Dedifferentiated amniotic fluid mesenchymal stem cell (primary cell): ENCODE measurements at regions not wholly inside any gene's neighbourhood (a gene's known extent, or its start where the extent isn't known, plus 50 kb on each side); places are given as distances from the start of the nearest gene placed in this dataset.
"Not testable (repeated sequence)": the region's sequence is repeated elsewhere in the genome, so short reads cannot be mapped to it uniquely, and the experiment has no call there.

Experiments used
- DNase-seq: peaks from one replicate; pipeline ENCODE4 v3.0.0-alpha.2; 2016; ENCODE audit errors: extremely low spot score

GRCh38 chr10:50999163-50999562, 75.1 kb upstream of the PRKG1 start:
- DNase-seq = no peak

DNA sequence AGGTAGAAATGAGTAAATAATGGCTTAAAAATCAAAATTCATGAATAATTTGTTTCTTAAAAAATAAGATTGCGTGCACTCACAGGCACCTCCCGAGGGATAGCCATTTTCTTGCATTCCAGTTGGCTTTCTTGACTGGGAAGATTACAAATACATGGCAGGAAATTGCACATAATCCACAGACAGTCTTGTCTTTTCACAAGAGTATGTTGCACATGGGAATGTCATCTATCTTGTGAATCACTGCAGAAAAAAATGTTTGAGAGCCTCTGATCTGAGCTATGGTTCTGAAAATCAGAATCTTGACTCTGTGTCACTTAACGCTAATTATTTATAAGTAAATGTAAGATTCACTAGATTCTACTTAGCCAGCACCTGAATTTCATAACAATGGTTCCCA, 74.1 kb upstream of the PRKG1 start:
- DNase-seq = peak; percentile 54

- no peak for DNase-seq
Measured at GRCh38 chr10:51000976-51001375, 73.3 kb upstream of the PRKG1 start.

GRCh38 chr10:51001587-51001986, 72.7 kb upstream of the PRKG1 start:
- DNase-seq = no peak

DNA sequence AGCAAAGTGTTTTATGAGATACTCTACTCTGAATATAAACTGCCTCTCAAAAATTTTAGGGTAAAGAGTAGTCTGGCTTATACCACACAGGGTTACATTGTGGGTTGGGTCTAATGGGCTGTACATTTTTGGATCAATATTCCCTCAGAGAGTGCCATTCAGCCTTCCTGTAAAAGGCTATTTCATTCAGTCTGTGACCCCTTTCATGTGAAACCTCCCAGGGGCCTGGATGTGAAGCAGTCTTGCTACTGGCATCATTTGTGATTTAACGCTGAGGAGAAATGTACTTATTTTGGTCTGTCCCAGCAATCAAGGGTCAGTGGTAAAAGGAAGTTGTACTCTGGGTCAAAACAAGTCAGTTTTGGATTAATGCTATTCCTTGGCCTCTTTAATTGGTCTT, 71.8 kb upstream of the PRKG1 start:
- no peak for DNase-seq

GRCh38 chr10:51004776-51005175, 69.5 kb upstream of the PRKG1 start:
- DNase-seq = no peak

GRCh38 chr10:51005551-51005950, 68.7 kb upstream of the PRKG1 start:
- no peak for DNase-seq

DNA sequence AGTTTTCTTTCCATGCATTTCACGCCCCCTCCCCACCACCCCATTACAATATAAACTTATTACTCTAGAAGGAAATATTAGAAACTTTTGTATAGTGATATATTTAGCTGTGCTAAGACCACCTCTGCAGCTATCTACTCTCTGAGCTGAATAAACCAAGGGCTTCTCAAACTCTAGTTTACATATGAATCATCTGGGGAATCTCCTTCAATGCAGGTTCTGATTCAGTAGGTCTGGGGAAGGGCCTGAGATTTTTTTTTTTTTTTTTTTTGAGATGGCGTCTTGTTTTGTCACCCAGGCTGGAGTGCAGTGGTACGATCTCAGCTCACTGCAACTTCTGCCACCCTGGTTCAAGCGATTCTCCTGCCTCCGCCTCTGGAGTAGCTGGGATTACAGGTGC, 67.6 kb upstream of the PRKG1 start:
- no peak for DNase-seq

GRCh38 chr10:51007781-51008180, 66.5 kb upstream of the PRKG1 start:
- DNase-seq = no peak

- no peak for DNase-seq
Measured at GRCh38 chr10:51008346-51008745, 65.9 kb upstream of the PRKG1 start.

- peak; percentile 48 for DNase-seq
Measured at GRCh38 chr10:51010977-51011376, 63.3 kb upstream of the PRKG1 start.

DNA sequence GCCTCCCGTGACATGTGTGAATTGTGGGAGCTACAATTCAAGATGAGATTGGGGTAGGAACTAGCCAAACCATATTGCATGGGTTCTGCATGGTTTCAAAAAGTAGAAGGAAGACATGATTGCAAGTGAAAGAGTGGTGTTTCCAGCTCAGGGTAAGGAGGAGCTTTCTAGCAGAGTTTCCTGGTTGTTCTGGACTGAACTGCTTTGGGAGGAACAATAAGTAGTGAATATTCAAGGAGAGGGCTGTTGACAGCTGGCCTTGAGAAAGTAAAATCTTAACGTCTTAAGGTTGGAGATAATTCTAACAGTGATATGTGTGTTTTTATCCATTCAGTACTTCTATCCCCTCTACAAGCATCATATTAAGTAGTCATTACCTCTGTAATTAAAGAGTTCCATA, 62.2 kb upstream of the PRKG1 start:
- no peak for DNase-seq

DNA sequence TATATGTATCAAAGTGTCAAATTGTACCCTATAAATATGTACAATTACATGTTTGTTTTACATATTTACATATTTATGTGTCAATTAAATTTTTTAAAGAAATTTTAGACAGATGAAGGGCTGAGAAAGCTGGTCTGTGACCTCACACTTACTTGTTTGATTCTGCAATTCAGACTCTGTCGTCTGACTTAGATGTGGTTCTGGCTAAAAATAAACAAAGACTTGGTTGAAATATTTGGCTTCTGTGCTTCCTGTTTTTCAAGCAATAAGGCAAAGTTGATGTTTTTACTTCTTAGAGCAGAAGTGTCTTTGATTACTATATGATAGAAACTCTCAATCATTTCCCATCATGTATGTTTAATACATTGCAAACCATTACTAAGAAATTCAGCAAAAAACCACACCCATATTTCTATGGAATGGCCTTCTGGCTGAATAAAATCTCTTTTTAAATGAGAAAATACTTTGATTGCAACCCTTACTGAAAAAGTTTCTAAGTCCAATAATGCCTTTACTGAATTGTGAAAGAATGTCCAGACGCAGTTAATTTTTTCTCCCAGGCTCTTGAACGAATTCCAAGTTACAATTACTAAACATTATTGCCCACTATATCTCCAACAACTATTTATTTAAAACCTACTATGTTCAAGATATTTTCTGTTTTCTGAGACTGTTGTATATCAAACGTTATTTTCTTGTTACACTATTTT, 59.5 kb upstream of the PRKG1 start:
- DNase-seq = peak; percentile 47

GRCh38 chr10:51015390-51015754, 58.9 kb upstream of the PRKG1 start:
- DNase-seq = not testable (repeated sequence)

- DNase-seq = no peak
Measured at GRCh38 chr10:51020200-51020599, 54.1 kb upstream of the PRKG1 start.

DNA sequence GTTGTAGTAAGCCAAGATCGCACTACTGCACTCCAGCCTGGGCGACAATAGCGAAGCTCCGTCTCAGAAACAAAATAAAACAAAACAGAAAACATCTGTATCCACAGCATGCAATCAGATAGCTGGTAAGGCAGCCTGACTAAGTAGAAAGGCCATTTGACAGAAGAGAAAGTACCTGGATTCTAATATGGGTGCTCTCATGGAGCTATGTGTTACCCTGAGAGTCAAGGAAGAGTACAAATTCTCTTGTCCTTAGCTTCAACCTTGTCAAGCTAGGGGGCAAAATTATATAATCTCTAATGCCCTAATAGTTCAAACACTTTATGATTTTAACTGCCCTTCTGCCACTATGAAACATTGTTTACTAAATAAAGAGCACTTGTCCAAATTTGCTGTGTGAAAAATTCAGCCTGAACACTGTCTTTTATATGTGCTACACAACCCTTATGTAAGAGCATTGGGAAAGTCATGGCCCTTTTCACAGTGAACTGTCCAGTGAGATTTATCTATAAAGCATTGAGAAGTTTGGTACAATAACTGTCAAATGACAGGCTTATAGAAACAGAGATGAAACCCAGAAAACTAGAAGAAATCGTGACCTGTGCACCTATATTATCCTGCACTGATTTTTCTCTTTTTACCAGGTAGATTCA, 51.2 kb upstream of the PRKG1 start:
- no peak for DNase-seq

- no peak for DNase-seq
Measured at GRCh38 chr10:51023636-51024035, 50.7 kb upstream of the PRKG1 start.
